ENCODE measurements at regions not wholly inside any gene's neighbourhood (a gene's known extent, or its start where the extent isn't known, plus 50 kb on each side); places are given as distances from the start of the nearest gene placed in this dataset.
"Not testable (repeated sequence)": the region's sequence is repeated elsewhere in the genome, so short reads cannot be mapped to it uniquely, and the experiment has no call there.

GRCh38 chr1:14421295-14421976 lies 177.0 kb upstream of the KAZN start:
- DNase-seq: no peak

GRCh38 chr1:14421977-14422609 lies 176.4 kb upstream of the KAZN start:
- DNase-seq: no peak

GRCh38 chr1:14424325-14425002 lies 174.0 kb upstream of the KAZN start:
- DNase-seq: no peak

- no peak for DNase-seq
Observed at GRCh38 chr1:14426854-14427253, 171.6 kb upstream of the KAZN start.

GRCh38 chr1:14429577-14429976 lies 168.9 kb upstream of the KAZN start:
- DNase-seq: no peak

- DNase-seq: not testable (repeated sequence)
Observed at GRCh38 chr1:14432728-14433127, 165.8 kb upstream of the KAZN start.

- no peak for DNase-seq
Observed at GRCh38 chr1:14435368-14436023, 163.0 kb upstream of the KAZN start.

GRCh38 chr1:14437417-14437918 lies 161.0 kb upstream of the KAZN start:
- DNase-seq: no peak

- no peak for DNase-seq
Observed at GRCh38 chr1:14438127-14438769, 160.2 kb upstream of the KAZN start.

- DNase-seq: no peak
Observed at GRCh38 chr1:14439015-14439414, 159.5 kb upstream of the KAZN start.

GRCh38 chr1:14440166-14440565 lies 158.3 kb upstream of the KAZN start:
- DNase-seq: no peak

GRCh38 chr1:14440731-14441130 lies 157.8 kb upstream of the KAZN start:
- no peak for DNase-seq

GRCh38 chr1:14441302-14441741 lies 157.2 kb upstream of the KAZN start:
- DNase-seq: no peak

- DNase-seq: no peak
Observed at GRCh38 chr1:14442669-14443068, 155.8 kb upstream of the KAZN start.

GRCh38 chr1:14443164-14443787 lies 155.2 kb upstream of the KAZN start:
- DNase-seq: no peak

- DNase-seq: no peak
Observed at GRCh38 chr1:14451217-14451616, 147.3 kb upstream of the KAZN start.

- DNase-seq: no peak
Observed at GRCh38 chr1:14452551-14452950, 145.9 kb upstream of the KAZN start.

GRCh38 chr1:14460173-14460572 lies 138.3 kb upstream of the KAZN start:
- DNase-seq: no peak

GRCh38 chr1:14462851-14463250 lies 135.6 kb upstream of the KAZN start:
- no peak for DNase-seq

- no peak for DNase-seq
Observed at GRCh38 chr1:14466006-14466405, 132.5 kb upstream of the KAZN start.

- no peak for DNase-seq
Observed at GRCh38 chr1:14467112-14467511, 131.4 kb upstream of the KAZN start.

- no peak for DNase-seq
Observed at GRCh38 chr1:14468751-14469150, 129.7 kb upstream of the KAZN start.

All from activated naive CD4-positive, alpha-beta T cell (primary cell).